GM06990 (cell line): ENCODE measurements at regions not wholly inside any gene's neighbourhood (a gene's known extent, or its start where the extent isn't known, plus 50 kb on each side); places are given as distances from the start of the nearest gene placed in this dataset.

Experiments used
- DNase-seq: peaks from one replicate; pipeline ENCODE4 v3.0.0-alpha.2; 2011; ENCODE audit not compliant: insufficient read length; ENCODE audit errors: extremely low read depth
- H3K27me3 ChIP-seq: replicated peaks from 2 replicates; pipeline ENCODE4 v1.6.0; 2011; ENCODE audit warnings: low read length; ENCODE audit not compliant: control insufficient read depth, insufficient read depth
- H3K36me3 ChIP-seq: 2 replicates; pipeline ENCODE4 v1.5.1; 2011; ENCODE audit warnings: low read length; ENCODE audit not compliant: control insufficient read depth, insufficient read depth
- H3K4me3 ChIP-seq: replicated peaks from 2 replicates; pipeline ENCODE4 v1.5.1; 2011; ENCODE audit warnings: low read depth, mild to moderate bottlenecking, control low read depth, low read length
- TF ChIP-seq, protein P1 (sequence below): IDR thresholded peaks from 2 replicates; pipeline ENCODE4 v1.5.1; 2011; ENCODE audit warnings: low read length, control low read depth, mild to moderate bottlenecking, inconsistent platforms; ENCODE audit not compliant: insufficient read depth, poor library complexity, severe bottlenecking

DNA sequence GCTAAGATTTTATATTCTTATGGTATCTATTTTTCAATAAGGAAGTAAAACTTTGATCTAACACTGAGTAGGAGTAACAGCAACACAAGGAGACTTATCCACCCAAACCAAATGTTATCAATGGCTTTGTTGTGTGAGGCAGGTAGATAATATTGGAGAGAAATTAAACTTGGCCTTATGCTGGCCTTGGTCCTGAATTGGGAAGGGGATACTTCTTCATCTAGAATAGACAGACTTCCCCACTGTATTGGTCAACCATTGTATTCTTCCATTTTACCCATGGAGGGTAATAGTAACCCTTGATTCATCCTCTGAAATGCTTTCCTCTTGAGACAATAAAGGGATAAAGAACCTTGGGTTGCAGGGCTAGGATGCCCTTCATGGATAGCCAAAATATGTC is 76.3 kb upstream of the ANKFN1 start:
- H3K36me3 ChIP-seq = no peaks in the 10 kb centered on the region
- TF ChIP-seq, protein P1, sequence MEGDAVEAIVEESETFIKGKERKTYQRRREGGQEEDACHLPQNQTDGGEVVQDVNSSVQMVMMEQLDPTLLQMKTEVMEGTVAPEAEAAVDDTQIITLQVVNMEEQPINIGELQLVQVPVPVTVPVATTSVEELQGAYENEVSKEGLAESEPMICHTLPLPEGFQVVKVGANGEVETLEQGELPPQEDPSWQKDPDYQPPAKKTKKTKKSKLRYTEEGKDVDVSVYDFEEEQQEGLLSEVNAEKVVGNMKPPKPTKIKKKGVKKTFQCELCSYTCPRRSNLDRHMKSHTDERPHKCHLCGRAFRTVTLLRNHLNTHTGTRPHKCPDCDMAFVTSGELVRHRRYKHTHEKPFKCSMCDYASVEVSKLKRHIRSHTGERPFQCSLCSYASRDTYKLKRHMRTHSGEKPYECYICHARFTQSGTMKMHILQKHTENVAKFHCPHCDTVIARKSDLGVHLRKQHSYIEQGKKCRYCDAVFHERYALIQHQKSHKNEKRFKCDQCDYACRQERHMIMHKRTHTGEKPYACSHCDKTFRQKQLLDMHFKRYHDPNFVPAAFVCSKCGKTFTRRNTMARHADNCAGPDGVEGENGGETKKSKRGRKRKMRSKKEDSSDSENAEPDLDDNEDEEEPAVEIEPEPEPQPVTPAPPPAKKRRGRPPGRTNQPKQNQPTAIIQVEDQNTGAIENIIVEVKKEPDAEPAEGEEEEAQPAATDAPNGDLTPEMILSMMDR = no peak
- DNase-seq = no peak

DNA sequence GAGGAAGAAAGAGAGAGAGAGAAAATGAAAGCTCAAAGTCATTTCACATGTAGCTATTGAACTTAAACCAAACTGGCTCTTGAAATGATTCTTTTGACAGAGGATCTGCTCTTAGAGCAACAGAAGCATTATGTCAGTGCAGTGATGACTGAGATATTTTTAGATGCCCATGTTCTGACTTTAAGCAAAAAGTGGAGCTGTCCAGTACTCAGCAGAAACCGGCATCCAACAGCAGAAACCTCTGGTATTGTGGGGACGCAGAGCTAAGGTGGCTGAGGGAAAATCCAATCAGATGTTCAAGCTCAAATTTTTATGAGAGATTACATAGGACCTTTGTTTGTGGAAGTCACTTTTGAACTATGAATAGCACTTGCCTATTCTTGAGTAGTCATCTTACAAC is 69.8 kb upstream of the ANKFN1 start:
- Histone ChIP-seq H3K36me3 (no peaks in the 10 kb centered on the region), H3K27me3 (no peaks in the 10 kb centered on the region), H3K4me3 (no peak overlapping the region)
- DNase-seq = no peak
- TF ChIP-seq, protein P1 = no peak

More for the DNA sequence above, 76.3 kb upstream of the ANKFN1 start:
- H3K4me3 ChIP-seq = no peak overlapping the region
- no peaks in the 10 kb centered on the region for H3K27me3 ChIP-seq

DNA sequence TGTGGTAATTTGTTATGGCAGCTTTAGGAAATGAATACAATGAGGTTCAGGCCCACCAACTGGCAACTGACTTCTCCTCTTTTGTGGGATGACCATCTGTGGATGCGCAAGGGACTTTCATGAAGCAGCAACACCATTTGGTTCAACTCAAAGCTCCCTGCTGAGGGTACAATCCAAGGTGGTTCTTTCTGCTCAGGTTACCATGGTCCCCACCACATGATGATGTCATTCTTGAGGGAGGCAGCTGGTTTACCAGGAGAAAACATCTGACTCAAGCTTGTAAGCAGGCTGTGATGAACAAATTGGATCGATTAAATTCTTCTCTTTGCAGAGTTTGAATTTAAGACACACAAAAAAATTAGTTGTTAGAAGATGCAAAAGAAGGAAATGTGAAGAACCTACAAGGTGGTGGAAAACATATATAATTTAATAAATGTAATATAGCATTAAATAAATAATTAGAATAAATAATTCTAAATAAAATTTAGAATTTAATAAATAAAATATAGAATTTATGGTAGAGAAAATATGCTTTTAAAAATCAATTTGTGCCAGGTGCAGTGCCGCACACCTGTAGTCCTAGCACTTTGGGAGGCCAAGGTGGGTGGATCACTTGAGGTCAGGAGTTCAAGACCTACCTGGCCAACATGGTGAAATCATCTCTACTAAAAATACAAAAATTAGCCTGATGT is 67.6 kb upstream of the ANKFN1 start:
- no peaks in the 10 kb centered on the region for H3K36me3 ChIP-seq
- DNase-seq = no peak
- no peaks in the 10 kb centered on the region for H3K27me3 ChIP-seq
- TF ChIP-seq, protein P1 = no peak
- no peak overlapping the region for H3K4me3 ChIP-seq

DNA sequence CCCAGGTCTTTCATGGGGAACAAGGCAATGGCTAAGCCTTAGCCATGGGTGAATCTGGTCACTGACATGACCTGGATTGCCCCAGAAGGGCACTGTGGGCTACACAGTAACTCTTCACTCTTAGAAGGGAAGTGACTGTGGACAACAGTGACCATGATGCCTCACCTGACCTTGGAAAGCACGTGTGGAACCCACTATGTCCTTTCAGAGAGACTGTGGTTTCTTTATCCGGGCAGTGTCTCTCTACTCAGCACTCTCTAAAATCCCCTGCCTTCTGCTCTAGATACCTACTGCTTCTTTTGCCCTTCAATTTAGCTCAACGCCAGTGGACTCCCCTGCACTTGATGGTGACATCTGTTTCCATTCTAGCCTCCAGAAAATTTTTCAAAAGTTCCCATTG is 66.1 kb upstream of the ANKFN1 start:
- DNase-seq = no peak
- TF ChIP-seq, protein P1 = no peak
- no peaks in the 10 kb centered on the region for H3K36me3 ChIP-seq
- H3K27me3 ChIP-seq = no peaks in the 10 kb centered on the region
- no peak overlapping the region for H3K4me3 ChIP-seq

DNA sequence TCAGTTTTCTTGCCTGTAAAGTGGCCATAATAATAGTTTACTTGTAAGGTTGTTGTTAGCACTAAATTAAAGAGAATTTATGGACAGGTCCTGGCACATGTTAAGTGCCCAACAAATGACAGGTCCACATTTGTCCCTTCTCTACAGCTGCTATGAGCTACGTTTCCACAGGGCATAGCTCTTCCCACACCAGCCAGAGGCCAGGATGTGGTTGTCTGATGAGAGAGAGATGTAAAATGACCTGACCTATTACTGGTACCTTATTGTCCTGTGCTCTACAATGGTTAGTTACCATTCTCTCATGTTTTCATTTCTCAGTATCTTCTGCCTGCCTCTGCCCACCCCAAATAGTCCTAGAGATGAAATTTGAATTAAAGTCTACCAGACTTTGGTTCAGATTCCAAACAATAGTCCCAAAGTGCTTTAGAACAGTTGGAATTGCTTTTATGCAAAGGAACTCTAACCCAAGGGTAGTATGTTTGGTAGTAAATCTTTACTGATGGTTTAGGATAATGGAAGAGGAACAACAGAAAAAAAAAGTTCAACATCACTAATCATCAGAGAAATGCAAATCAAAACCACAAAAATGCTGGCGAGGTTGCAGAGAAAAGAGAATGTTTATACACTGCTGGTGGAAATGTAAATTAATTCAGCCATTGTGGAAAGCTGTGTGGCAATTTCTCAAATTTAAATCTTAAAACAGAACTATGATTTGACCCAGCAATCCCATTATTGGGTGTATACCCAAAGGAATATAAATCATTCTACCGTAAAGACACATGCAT is 57.1 kb upstream of the ANKFN1 start:
- no peak overlapping the region for H3K4me3 ChIP-seq
- H3K36me3 ChIP-seq = no peaks in the 10 kb centered on the region
- DNase-seq = no peak
- no peaks in the 10 kb centered on the region for H3K27me3 ChIP-seq
- TF ChIP-seq, protein P1 = no peak

DNA sequence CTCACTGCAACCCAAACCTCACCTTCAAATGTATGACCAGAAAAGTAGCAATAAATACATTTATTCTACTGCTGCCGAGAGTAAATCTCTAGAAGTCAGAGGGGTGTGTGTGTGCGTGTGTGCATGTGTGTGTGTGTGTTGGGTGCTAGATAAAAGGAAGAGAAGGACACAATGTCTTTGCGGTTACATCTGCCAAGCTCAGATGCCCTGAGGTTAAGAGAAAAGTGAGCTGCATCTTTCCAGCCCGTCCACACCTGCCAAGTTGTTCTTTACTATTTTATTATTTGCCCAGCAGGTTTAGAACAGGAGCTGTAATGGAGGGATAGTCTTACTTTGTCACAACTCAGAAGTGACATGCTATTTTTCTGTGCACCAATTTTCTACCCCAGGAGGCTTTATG is 54.5 kb upstream of the ANKFN1 start:
- H3K36me3 ChIP-seq = no peaks in the 10 kb centered on the region
- no peak overlapping the region for H3K4me3 ChIP-seq
- no peak for DNase-seq
- TF ChIP-seq, protein P1 = no peak
- H3K27me3 ChIP-seq = no peaks in the 10 kb centered on the region
